AG09309 (cell line): ENCODE measurements at regions not wholly inside any gene's neighbourhood (a gene's known extent, or its start where the extent isn't known, plus 50 kb on each side); places are given as distances from the start of the nearest gene placed in this dataset.

Experiments used
- DNase-seq: peaks from one replicate; pipeline ENCODE4 v3.0.0-alpha.2; 2010; ENCODE audit warnings: low read depth
- H3K4me3 ChIP-seq: 2 replicates; pipeline ENCODE4 v1.5.1; 2011; ENCODE audit warnings: mild to moderate bottlenecking, low read depth, low read length, moderate library complexity; ENCODE audit not compliant: control insufficient read depth
- CTCF ChIP-seq: IDR thresholded peaks from 2 replicates; pipeline ENCODE4 v1.5.1; 2011; ENCODE audit warnings: mild to moderate bottlenecking, low read depth, low read length, inconsistent platforms; ENCODE audit not compliant: insufficient read depth, control insufficient read depth; ENCODE audit errors: missing control alignments

- no peak overlapping the region for H3K4me3 ChIP-seq
- no peak for TF ChIP-seq CTCF
- DNase-seq = no peak
Observed at GRCh38 chr9:105030285-105030684, 102.3 kb upstream of the ABCA1 start.

GRCh38 chr9:105037139-105037538, 109.2 kb upstream of the ABCA1 start:
- TF ChIP-seq CTCF = no peak
- H3K4me3 ChIP-seq = no peak overlapping the region
- no peak for DNase-seq

- no peak for DNase-seq
- no peak overlapping the region for H3K4me3 ChIP-seq
- TF ChIP-seq CTCF = no peak
Observed at GRCh38 chr9:105038051-105038450, 110.1 kb upstream of the ABCA1 start.

GRCh38 chr9:105039175-105039799, 111.3 kb upstream of the ABCA1 start:
- TF ChIP-seq CTCF = no peak
- no peak overlapping the region for H3K4me3 ChIP-seq
- no peak for DNase-seq

- no peak for DNase-seq
- TF ChIP-seq CTCF = no peak
- H3K4me3 ChIP-seq = no peak overlapping the region
Observed at GRCh38 chr9:105043370-105043936, 115.5 kb upstream of the ABCA1 start.

- DNase-seq = no peak
- H3K4me3 ChIP-seq = no peak overlapping the region
- no peak for TF ChIP-seq CTCF
Observed at GRCh38 chr9:105044518-105044917, 116.6 kb upstream of the ABCA1 start.
